DMS79 treated with DMSO at 0.1 percent for 48 hours (cell line): ENCODE measurements at regions not wholly inside any gene's neighbourhood (a gene's known extent, or its start where the extent isn't known, plus 50 kb on each side); places are given as distances from the start of the nearest gene placed in this dataset.

Experiments used
- DNase-seq: peaks from one replicate; lab custom pipeline; 2025; lab: John Stamatoyannopoulos, UW

DNA sequence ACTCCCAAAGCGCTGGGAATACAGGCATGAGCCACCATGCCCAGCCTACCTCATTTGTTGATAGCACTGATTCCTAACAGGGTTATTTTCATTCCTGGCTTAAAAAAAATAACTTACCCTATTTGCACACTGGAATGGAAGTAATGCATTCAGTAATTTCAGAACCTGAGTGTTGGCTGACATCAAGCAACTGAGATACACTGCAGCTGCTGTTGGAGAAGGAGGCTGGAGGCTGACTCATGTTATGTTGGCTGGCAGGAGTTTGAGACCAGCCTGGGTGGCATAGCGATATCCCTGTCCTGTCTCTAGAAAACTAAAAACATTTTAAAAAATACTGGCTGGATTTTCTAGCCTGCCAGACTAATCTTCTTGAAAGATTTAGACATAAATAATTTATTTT lies 385.1 kb upstream of the MEX3C start:
- no peak for DNase-seq

DNA sequence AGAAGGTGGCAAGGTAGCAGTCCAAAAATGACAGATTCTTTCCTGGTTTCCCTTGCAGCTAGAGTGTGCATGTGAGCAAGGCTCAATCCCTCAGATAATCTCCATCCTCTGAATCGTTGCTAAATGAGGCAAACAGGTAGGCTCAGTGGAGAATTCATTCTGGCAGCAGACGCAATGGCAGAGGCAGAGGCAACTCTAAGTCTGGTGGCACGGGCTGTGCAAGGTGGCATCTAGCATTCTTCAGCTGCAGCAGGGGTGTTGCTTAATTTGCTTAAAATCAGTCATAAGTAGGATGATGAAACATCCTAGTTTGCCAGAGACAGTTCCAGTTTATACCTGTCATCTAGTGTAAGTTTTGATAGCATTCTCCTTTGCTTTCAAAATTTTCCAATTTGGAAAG lies 391.1 kb upstream of the MEX3C start:
- no peak for DNase-seq

DNA sequence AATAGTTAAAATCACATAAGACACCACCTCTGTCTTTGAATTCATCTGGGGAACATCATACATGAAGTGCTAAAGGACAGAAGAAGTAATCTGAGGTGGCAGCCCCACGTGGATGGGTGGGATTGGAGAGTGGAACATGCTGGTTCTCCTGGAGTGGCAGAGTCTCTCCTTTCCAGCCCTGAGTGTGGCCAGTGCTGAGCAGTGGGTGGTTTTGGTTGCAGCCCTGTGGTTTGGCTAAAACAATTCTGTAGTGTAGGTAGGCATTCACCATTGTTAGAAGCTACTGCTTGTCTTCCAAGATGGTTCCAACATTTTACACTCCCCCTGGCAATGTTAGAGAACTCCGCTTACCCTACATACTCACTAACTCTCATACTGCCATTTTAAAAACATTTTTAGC lies 396.4 kb upstream of the MEX3C start:
- DNase-seq: no peak

DNA sequence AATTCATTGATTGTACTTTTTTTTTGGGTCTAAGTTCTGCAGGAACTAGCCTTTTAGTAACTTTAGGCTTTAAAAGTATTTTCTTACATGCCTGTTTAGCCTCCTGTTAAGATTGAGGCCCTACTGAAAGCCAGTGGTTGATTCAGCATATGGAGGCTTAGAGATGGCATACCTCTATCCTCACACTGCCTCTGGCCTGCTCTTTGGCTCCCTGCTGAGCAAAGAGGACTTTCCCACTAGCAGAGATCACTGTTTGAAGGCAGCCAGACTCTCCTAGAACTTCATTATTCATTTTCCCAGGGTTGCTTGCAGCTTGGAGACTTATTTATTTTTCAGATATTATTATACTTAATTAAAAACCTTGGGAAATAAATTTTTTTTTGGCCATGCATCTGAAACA lies 405.6 kb upstream of the MEX3C start:
- DNase-seq: no peak

DNA sequence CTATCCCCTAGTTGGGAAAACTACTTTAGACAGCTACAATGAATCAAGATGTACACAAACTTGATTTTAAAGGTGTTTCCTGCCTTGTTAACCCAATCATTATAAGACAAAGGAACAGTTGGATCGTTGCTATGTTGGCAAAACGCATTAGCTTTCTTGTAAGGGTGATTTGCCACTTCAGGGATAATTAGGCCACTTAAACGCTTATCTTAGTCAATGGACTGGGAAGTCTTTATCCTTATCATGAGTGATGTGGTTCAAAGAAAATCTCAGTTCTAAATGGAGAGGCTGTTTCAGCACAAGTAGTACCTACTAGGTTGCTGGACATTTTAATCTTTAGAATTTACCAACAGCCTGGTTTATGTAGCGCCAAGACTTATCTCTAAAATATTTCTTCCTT lies 406.1 kb upstream of the MEX3C start:
- no peak for DNase-seq

DNA sequence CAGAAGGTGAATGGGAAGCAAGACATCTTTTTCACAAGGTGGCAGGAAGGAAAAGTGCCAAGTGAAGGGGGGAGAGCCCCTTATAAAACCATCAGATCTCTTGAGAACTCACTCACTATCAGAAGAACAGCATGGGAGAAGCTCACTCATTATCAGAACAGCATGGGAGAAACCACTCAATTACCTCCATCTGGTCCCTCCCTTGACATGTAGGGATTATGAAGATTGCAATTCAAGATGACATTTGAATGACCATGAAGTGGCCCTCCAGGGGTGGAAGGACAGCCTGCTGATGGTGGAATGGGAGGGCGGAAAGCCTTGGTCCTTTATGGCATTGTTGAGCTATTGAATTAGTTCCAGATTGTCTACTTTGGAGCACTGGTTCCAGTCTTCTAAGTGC lies 413.0 kb upstream of the MEX3C start:
- no peak for DNase-seq

DNA sequence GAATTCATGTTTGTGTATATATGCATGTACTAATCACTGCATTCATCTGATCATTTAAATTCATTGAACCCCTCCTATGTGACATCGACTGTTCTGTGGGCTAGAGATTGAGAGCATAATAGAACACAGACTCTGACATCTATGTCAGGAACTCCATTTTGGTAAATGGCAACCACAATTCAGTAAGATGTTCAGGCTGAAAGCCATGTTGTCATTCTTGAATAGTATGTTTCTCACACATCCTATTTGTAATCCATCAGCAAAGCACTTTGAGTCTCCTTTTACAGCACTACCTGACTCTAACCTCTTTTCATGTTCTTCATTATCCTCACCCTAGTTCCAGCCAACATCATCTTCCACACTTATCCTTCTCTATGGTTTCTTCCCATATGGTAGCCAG lies 413.8 kb upstream of the MEX3C start:
- no peak for DNase-seq

DNA sequence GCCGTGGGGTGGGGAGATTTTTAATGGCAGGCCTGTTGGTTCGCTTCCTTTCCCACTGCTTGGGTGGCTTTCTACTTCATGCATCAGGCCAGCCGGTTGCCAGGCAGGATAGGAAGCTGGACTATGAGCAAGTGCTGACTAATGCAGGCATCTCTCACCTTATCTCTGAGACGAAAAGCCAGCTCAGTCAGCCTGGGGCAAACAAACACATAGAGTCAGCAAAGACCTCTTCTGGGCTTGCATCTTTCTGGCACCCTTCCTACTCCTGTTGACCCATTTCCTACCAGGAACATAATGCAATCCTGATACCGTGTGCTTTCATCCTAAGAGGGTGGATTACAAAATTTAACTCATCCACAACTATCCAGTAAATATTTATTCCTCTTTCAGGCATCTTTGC lies 416.6 kb upstream of the MEX3C start:
- DNase-seq: no peak

DNA sequence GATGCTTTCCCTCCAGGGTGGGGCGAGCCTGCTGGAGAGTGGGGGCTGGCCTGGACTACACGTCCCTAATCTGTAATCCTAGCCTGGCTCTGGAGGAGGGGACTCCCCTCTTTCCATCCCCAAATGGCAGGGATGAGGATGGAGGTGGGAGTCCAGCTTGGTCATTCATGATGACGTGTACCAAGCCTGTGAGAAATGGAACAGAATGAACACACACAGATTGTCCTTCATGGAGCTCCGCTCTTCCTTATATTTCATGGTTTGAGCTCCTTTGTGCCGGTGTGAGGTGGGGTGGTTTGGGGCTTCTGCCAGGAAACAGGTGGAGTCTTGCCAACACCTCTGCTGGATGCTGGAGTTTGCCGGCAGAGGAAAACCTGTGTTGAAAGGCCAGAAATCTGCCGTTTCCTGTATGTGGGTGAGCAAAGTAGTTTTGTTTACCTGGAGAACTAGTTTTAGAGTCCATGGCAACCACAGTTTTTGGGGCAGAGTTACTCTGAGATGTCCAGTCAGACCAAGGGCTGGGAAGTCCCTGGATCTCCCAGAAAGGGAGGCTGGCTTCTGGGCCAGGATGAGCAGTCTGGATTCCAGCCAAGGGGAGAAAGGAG lies 417.6 kb upstream of the MEX3C start:
- DNase-seq: no peak

DNA sequence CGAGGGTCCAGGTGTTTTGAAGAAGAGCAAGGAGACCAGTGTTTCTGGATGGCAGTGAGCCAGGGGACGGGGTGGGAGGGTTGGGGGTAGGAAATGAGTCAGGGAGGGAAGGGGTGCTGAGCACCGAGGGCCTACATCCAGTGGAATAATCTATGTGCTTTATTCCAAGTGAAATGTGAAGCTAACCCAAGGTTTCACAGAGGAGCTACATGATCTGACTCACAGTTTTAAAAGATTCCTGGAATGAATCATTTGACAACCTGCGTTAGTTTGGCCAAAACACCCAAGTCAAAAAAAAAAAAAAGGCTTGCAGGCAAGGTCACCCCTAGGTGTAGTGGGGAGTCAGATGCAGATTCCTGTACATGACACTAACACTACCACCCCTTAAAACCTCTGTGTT lies 419.7 kb upstream of the MEX3C start:
- no peak for DNase-seq

DNA sequence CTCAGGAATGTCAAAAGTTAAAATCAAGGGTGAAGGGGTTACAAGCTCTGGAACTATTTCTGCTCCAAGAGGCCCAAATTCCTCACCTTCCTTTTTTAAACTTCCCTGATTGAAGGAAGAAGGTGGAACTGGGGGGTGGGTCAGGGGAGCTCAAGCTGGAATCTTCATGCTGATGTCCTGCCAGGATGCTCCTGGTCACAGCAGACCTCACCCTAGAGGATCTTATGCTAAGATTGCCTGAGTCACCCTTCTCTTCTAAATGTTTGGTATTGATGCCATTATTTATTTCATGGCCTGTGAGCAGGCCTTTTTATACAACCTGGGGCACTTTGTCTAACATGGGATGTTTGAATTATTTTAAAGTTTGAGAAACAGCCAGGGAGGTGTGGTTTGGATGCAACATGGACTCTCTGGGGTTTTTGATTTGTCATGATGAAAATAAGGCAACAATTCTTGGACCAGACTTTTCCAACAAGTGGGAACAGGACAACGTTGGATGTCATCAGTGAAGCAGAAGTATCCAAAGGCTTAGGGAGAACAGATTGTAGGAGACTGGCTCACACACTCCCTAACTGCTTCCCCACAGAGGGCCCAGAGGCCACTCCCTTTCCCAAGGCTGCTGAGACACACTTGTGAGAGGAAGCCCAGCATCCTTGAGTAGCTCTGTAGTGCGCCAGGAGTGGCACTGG lies 420.2 kb upstream of the MEX3C start:
- DNase-seq: no peak

DNA sequence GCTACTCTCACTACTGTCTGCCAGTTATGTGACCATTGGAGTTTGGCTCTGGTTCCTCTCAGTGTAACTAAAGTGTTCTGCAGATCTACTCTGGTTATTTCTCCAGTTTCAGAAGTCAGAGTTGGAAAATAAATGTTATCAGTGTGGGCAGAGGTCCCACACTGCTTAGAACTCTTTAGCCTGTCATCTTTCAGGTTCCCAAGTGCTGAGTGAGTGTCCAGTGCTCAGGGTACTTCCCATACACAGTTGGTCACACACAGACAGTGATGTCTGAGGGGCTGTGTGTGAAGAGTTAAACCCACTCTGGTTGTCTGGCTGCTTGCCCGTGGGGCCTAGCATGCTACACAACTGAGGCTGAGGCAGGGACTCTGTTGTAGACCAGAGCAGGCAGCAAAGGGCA lies 421.8 kb upstream of the MEX3C start:
- DNase-seq: no peak

DNA sequence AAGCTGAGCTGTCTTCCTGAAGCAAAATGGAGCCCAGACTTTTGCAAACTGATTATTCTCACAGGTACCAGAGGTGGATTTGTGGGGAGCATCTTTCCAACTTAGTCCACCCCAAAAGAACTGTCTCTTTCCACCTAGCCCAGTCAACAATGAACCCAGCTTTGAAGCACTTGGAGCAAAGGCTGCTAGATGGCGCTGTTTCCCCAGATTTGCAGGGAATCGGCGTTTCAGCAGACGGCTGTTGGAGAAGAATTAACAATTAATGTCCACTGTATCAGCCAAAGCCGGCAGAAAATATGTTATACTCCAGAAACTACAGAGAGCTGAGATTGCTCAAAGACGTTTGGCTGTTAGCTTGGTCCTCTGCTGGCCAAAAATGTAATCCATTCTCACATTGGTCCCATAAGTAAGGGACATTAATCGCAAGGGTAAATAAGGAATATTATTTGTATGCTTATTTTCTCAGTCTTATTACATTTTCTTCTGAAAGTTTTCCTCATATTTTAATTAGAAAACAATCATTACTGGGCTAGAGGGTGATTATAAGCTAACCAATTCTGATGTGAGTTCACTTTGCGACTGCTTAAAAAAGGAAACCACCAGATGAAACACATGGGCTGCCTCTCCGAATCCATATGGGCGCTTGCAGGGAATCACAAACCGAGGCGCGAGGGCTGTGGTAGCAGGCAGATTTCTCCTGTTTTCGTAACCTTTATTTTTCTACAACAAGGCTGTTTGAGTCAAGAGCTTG lies 423.8 kb upstream of the MEX3C start:
- peak; percentile 11 for DNase-seq

DNA sequence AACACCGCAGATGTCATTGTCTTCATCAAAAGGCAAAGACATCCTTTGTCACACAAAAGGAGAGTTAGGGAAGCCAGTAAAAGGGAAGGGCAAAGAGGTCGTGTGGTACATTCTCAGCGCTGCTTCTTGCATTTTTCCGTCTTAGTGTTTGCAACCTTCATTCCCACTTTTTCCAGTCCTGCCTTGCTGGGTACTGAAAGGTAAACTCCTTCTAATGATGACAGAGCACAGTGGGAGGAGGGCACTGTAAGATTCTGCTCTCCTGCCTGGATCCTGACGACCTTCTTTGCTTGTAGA lies 424.3 kb upstream of the MEX3C start:
- no peak for DNase-seq

DNA sequence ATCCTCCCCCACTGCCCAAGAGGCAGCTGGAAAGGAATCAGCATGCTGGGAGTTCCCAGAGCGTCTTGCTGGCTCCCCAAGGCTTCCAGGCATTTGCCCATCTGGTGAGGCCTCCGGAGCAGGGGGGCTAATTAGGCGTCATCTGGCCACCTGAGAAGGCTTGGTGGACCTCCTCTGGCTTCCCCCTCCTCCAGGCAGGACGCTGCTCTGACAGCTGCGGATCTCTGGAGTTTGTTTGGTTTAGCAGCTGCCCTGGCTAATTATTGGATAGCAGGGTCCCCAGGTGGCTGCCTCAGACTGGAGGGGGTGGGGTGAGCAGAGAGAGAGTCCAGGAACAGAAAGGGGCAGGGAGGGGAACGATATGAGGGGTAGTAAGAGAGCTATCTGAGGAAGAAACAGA lies 425.2 kb upstream of the MEX3C start:
- no peak for DNase-seq

DNA sequence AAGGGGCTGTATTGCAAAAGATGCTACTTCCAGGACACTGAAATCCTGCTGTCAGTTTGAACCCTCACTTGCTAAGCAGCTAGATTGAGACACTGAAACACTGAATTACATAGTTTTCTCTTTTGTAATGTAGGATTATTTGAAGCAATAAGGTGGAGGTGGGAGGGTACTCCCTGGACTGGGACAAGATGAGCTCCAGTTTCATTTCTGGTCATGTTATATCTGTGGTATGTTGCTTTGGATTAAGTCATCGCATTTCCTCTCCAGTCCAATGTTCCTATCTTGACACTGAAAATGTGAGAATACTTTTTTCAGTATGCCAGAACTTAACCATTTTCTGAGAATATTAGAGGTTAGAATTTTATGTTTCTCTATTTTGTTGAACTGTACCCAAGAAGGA lies 426.2 kb upstream of the MEX3C start:
- DNase-seq: no peak

DNA sequence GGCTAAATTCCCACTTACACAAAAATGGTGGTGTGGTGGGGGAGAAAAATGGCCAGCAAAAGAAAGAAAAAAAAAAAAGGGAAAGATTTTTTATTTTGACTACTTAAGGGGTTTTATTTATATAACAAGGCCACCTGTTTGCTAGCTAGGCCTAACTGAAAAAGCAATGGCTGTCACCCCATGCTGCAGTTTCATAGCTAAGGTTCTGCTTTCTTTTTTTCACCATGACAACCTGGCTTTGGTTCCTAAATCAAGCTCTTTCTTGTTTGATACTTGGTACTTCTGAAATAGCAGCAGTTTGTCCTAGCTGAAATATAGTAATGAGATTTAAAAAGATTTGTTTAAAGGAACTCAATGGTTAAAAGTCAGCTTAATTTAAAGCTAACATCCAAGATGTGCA lies 433.2 kb upstream of the MEX3C start:
- no peak for DNase-seq

DNA sequence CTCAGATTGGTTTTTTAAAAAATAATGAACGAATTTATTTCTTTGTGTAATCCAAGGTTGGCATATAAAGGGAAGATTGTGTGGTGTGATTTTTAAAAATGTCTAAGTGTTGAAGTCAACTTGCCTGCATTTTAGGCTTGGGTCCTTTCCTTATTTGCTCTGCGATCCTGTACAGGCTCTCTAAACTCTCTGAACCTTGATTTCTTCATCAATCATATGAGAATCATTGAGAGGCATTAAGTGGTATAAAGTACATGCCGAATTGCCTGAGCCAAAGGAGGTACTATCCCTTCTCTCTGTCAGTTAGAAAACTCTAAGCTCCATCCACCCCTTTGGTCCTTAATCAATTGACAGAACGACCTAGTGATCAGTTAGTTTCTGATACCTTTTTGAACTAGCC lies 440.4 kb upstream of the MEX3C start:
- DNase-seq: no peak

DNA sequence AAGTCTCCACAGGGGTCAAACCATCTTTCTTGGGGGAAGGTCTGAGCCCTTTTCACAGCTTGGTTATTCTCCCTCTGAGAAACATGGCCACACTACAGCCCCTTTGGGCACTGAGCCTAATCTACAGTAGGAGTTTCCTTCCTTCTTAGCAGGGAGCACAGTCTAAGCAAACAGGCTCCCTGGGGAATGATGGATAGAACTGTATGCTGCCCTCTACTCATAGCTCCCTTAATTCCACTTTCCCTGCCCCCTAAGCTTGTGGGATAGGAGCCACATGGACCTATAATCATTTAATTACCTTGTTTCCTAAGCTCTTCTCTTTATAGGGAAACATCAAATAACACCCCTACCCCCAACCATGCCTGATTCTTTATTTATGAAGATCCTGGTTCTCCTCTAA lies 442.1 kb upstream of the MEX3C start:
- no peak for DNase-seq

DNA sequence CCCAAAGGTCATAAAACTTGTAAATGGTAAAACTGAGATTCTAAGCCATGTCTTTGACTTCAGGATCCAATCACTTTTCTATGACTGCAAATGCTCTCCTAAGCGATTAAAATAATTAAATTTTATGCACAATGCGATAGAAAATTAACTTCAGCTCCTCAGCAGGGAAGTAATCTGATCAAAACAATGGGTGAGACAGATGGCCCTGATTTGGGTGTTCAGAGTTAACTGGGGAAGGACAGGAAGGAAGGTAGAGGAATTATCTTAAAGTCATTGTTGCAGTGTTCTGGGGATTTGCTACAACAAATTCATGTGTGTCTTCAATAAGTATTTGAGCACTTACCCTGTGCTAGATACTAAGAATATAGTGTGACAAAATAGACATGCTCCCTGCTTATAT lies 446.0 kb upstream of the MEX3C start:
- no peak for DNase-seq

DNA sequence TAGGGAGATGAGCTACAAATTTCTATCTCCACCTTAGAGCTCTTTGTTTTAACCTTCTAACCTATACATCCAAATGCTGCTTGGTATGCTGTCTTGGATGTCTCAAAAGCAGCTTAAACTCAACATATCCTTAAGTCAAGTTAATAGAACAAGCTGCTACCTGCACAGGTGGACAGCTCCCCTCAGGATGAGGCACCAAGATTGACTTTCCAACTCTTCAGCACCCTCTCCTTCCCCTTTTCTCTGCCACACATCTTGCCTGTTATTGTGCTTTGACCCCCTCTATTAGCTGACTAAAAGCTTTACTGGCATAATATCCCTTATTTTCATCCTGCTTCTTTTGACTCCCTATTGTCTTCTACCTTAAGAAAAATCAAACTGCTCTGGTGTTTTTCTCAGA lies 448.1 kb upstream of the MEX3C start:
- no peak for DNase-seq

DNA sequence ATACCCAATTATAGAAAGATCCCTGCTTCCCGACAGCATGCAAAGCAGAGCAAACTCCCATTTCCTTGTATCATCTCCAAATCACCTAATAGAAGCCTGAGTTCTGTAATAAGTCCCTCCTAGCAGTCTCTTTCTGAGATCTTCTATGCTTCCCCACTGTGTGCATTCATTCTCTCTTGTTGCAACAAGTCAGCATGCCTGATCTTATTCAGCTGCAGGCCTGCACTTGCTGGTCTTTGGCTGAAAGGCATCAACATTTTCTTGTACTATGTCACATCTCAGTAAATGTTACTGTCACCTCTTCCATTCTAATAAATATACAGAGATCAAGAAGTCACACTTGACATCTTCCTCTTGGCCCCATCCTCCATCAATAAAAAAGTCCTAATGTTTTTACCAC lies 449.9 kb upstream of the MEX3C start:
- no peak for DNase-seq

DNA sequence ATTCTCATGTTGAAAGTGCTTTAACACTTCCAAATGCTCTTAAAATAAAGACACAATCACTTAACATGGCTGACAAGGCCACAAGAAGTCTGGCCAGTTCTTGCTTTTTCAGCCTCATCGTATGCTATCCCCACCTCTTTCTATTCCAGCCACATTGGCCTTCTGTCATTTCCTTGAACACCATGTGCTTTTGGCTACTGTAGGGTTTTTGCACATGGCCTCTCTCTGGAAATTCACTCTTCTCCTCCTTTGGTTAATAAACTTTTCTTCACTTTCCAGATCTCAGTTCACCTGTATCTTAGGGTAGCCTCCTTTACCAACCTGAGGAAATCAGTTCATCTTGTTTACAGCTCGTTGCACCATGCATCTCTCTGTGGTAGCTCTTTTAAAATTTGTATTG lies 450.5 kb upstream of the MEX3C start:
- DNase-seq: no peak

DNA sequence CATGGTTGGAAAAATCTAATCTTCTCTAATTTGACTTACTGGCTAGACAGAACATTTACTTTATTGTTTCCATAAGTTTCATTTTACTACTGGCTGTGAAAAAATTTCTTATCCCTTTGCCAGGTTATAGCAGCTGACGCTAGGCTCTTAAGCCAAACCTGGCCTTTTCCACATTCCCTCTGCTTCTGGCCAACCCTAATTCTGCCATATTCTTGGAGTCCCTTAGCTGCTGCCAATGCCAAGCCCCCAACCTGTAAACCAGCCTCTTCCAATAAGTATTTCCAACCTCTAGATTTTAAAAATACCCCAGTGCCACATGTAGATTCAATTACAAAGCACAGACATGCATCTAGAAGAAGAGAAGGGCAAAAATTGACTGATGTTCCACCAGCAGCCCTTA lies 452.3 kb upstream of the MEX3C start:
- DNase-seq: no peak
